ENCODE measurements at regions not wholly inside any gene's neighbourhood (a gene's known extent, or its start where the extent isn't known, plus 50 kb on each side); places are given as distances from the start of the nearest gene placed in this dataset.

DNA sequence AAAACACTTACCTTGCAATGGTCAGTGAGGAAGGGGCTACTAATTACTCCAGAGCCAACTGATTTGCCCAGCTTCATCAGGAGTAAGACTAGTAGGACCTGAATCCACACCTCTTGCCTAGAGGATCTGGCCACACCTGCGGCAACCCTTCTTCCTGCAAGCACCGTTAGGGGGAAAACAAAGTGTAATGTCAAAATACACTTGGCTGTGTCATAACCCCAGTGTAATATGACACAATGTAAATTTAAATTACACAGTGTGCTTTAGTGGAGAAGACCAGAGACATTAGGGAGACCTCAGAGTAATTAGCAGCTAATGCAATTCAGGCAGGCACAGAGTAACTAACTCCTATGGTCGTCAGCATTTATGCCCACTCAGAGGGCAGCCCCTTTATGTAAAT, 308.5 kb upstream of the ARRDC4 start:
- TF ChIP-seq POLR2AphosphoS5 (IDR thresholded peaks at IDR 0.05; ENCODE audit: low read depth, low read length) (no peak), SIN3A (IDR thresholded peaks at IDR 0.05; ENCODE audit: borderline replicate concordance, insufficient read depth, low read length) (no peak), FOXP2 (optimal IDR thresholded peaks at IDR 0.05; ENCODE audit: borderline replicate concordance, extremely low read depth, extremely low read length, insufficient read depth) (no peak), TAF1 (IDR thresholded peaks at IDR 0.05; ENCODE audit: borderline replicate concordance, insufficient read depth, low read length) (no peak)
- TF ChIP-seq, protein P1, sequence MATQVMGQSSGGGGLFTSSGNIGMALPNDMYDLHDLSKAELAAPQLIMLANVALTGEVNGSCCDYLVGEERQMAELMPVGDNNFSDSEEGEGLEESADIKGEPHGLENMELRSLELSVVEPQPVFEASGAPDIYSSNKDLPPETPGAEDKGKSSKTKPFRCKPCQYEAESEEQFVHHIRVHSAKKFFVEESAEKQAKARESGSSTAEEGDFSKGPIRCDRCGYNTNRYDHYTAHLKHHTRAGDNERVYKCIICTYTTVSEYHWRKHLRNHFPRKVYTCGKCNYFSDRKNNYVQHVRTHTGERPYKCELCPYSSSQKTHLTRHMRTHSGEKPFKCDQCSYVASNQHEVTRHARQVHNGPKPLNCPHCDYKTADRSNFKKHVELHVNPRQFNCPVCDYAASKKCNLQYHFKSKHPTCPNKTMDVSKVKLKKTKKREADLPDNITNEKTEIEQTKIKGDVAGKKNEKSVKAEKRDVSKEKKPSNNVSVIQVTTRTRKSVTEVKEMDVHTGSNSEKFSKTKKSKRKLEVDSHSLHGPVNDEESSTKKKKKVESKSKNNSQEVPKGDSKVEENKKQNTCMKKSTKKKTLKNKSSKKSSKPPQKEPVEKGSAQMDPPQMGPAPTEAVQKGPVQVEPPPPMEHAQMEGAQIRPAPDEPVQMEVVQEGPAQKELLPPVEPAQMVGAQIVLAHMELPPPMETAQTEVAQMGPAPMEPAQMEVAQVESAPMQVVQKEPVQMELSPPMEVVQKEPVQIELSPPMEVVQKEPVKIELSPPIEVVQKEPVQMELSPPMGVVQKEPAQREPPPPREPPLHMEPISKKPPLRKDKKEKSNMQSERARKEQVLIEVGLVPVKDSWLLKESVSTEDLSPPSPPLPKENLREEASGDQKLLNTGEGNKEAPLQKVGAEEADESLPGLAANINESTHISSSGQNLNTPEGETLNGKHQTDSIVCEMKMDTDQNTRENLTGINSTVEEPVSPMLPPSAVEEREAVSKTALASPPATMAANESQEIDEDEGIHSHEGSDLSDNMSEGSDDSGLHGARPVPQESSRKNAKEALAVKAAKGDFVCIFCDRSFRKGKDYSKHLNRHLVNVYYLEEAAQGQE (IDR thresholded peaks at IDR 0.05; ENCODE audit: insufficient read depth in 1 of 2, low read depth in 2 of 2, low read length in 2 of 2): no peak

- TF ChIP-seq SIN3A (IDR thresholded peaks at IDR 0.05; ENCODE audit: borderline replicate concordance, insufficient read depth, low read length): no peak
- TF ChIP-seq FOXP2 (optimal IDR thresholded peaks at IDR 0.05; ENCODE audit: borderline replicate concordance, extremely low read depth, extremely low read length, insufficient read depth): no peak
- no peak for TF ChIP-seq TAF1 (IDR thresholded peaks at IDR 0.05; ENCODE audit: borderline replicate concordance, insufficient read depth, low read length)
Observed at GRCh38 chr15:97652700-97653167, 307.8 kb upstream of the ARRDC4 start.

DNA sequence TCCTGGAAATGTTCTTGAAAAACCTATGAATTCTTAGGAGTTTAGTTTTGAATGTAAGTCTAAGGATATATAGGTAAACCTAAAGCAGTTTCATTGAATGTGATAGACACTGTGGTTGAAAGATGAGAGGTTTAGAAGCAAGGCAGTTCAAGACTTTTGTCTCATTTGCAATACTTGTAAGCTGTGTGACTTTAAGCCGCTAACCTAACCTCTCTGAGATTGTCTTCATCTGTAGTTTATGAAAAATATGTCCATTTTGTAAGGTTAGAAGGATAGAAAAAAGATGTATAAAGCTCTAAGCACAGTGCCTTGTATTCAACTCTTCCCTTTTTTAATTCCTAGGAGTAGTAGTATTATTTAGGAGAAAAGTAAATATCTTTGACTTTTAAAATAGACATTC, 306.6 kb upstream of the ARRDC4 start:
- TF ChIP-seq TAF1 (IDR thresholded peaks at IDR 0.05; ENCODE audit: borderline replicate concordance, insufficient read depth, low read length) (no peak), SIN3A (IDR thresholded peaks at IDR 0.05; ENCODE audit: borderline replicate concordance, insufficient read depth, low read length) (no peak), POLR2AphosphoS5 (IDR thresholded peaks at IDR 0.05; ENCODE audit: low read depth, low read length) (no peak), FOXP2 (optimal IDR thresholded peaks at IDR 0.05; ENCODE audit: borderline replicate concordance, extremely low read depth, extremely low read length, insufficient read depth) (no peak)
- TF ChIP-seq, protein P1 (IDR thresholded peaks at IDR 0.05; ENCODE audit: insufficient read depth in 1 of 2, low read depth in 2 of 2, low read length in 2 of 2): no peak

DNA sequence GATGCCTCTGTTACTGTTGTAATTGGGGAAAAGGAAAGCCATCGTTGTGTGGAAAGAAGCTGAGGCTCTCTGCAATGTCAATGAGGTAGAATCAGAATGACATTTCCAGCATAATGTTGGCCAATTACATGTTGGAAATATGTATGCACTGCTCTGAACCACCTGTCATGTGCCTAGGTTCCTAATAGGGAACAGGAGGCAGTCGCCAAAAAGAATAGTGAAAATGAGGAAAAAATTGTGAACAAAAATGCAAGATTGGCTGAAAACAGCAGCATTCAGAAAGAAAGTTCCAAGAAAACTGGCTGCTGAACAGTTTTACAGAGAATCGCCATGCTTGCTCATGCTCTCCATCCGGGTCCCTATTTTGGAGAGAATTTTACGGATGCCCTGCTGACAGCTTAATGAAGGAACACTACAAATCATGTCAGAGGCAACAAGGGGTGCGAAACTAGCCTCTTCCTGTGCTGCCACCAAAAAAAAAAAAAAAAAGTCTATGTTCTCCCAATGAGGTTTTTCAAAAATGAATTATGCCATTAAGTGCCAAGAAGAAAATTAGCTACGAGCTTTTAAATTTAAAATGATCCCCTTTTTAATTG, 305.9 kb upstream of the ARRDC4 start:
- no peak for TF ChIP-seq TAF1 (IDR thresholded peaks at IDR 0.05; ENCODE audit: borderline replicate concordance, insufficient read depth, low read length)
- no peak for TF ChIP-seq POLR2AphosphoS5 (IDR thresholded peaks at IDR 0.05; ENCODE audit: low read depth, low read length)
- no peak for TF ChIP-seq SIN3A (IDR thresholded peaks at IDR 0.05; ENCODE audit: borderline replicate concordance, insufficient read depth, low read length)
- no peak for TF ChIP-seq FOXP2 (optimal IDR thresholded peaks at IDR 0.05; ENCODE audit: borderline replicate concordance, extremely low read depth, extremely low read length, insufficient read depth)
- TF ChIP-seq, protein P1 (IDR thresholded peaks at IDR 0.05; ENCODE audit: insufficient read depth in 1 of 2, low read depth in 2 of 2, low read length in 2 of 2): no peak

DNA sequence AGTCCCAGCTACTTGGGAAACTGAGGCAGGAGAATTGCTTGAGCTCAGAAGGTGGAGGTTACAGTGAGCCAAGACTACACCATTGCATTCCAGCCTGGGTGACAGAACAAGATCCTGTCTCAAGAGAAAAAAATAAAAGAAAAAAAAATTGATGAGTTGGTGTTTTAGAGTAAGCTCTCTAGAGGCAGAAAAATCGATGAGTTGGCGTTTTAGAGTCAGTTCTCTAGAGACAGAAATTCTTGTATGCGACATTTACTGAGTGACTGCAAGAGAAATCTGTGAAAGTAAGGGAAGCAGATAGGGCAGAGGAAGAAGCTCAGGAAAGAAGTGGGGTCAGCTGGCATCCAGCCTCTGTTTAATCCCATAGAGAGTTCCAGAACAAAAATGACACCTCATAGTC, 298.7 kb upstream of the ARRDC4 start:
- TF ChIP-seq SIN3A (IDR thresholded peaks at IDR 0.05; ENCODE audit: borderline replicate concordance, insufficient read depth, low read length) (no peak), FOXP2 (optimal IDR thresholded peaks at IDR 0.05; ENCODE audit: borderline replicate concordance, extremely low read depth, extremely low read length, insufficient read depth) (no peak), POLR2AphosphoS5 (IDR thresholded peaks at IDR 0.05; ENCODE audit: low read depth, low read length) (no peak), TAF1 (IDR thresholded peaks at IDR 0.05; ENCODE audit: borderline replicate concordance, insufficient read depth, low read length) (no peak)
- TF ChIP-seq, protein P1 (IDR thresholded peaks at IDR 0.05; ENCODE audit: insufficient read depth in 1 of 2, low read depth in 2 of 2, low read length in 2 of 2): no peak

All from PFSK-1 (cell line).